ENCODE measurements at regions not wholly inside any gene's neighbourhood (a gene's known extent, or its start where the extent isn't known, plus 50 kb on each side); places are given as distances from the start of the nearest gene placed in this dataset.

DNA sequence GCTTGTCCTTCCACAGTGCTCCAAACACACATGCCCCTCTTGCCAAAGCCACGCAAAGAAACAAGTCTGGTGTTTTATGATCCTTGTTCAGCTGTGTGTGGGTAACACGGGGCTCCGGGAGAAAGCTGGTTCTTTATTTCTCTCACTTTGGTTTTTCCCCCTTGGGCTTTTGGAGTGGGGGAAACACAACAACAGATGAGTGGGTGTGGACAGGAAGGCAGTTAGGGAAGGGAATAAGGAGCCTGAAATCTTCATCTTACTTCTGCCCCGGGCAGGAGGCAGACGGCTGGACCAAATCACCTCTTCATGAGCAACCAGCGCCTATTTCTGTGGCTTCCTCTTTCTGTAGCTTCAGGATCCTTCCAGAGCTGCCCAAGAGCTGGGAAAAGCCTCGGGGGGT, 218.5 kb downstream of the PHETA1 start:
- TF ChIP-seq POLR2AphosphoS5 (IDR thresholded peaks at IDR 0.05), result no peak
- no peak for DNase-seq (ENCODE audit: low spot score in 2 of 2)
- H3K4me3 ChIP-seq, result no peak overlapping the region
- H3K27me3 ChIP-seq, result peaks cover 39% of the 10 kb centered on the region
- H3K27ac ChIP-seq, result no peak overlapping the region
- 8% methylated on average over 6 of the region's 7 CpGs for WGBS
- H3K9me3 ChIP-seq, result no peaks in the 10 kb centered on the region
- H3K36me3 ChIP-seq, result no peaks in the 10 kb centered on the region
- H3K4me1 ChIP-seq, result no peaks in the 10 kb centered on the region

DNA sequence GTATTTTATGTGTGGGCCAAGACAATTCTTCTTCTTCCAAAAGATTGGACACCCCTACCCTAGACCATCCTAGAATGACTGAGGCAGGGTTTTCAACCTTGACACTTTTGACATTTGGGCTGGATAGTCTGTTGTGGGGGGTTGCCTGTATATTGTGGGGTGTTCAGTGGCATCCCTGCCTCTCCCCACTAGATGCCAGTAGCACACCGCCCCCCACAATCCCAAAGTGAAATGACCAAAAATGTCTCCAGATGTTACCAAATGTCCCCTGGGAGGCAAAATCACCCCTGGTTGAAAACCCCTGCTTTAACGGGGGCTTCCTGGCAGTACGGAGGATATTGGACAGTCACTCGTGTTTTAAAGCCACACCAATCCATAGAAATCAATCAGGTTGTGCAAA, 219.6 kb downstream of the PHETA1 start:
- Histone ChIP-seq H3K27me3 (peaks cover 38% of the 10 kb centered on the region), H3K4me3 (no peak overlapping the region), H3K9me3 (no peaks in the 10 kb centered on the region), H3K36me3 (no peaks in the 10 kb centered on the region), H3K4me1 (no peaks in the 10 kb centered on the region), H3K27ac (no peak overlapping the region)
- no peak for DNase-seq (ENCODE audit: low spot score in 2 of 2)
- WGBS, result 69% methylated on average over 4 of the region's 4 CpGs
- TF ChIP-seq EP300 (IDR thresholded peaks at IDR 0.05) (no peak), POLR2A (IDR thresholded peaks at IDR 0.05) (no peak)
- TF ChIP-seq, protein P1, sequence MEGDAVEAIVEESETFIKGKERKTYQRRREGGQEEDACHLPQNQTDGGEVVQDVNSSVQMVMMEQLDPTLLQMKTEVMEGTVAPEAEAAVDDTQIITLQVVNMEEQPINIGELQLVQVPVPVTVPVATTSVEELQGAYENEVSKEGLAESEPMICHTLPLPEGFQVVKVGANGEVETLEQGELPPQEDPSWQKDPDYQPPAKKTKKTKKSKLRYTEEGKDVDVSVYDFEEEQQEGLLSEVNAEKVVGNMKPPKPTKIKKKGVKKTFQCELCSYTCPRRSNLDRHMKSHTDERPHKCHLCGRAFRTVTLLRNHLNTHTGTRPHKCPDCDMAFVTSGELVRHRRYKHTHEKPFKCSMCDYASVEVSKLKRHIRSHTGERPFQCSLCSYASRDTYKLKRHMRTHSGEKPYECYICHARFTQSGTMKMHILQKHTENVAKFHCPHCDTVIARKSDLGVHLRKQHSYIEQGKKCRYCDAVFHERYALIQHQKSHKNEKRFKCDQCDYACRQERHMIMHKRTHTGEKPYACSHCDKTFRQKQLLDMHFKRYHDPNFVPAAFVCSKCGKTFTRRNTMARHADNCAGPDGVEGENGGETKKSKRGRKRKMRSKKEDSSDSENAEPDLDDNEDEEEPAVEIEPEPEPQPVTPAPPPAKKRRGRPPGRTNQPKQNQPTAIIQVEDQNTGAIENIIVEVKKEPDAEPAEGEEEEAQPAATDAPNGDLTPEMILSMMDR (IDR thresholded peaks at IDR 0.05), result no peak

DNA sequence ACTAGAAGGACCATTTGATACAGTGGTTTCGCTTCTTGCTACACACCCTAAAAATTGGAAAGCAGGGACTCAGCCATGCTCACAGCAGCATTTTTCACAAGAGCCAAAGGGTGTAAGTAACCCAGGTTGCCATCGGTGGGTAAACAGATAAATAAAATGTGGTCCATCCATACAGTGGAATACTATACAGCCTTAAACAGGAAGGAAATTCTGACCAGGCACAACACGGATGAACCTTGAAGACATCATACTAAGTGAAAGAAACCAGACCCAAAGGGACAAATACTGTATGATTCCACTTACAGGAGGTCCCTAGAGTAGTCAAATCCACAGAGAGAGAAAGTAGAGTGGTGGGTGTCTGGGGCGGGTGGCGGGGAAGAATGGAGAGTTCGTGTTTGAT, 220.9 kb downstream of the PHETA1 start:
- no peaks in the 10 kb centered on the region for H3K36me3 ChIP-seq
- no peak for DNase-seq (ENCODE audit: low spot score in 2 of 2)

DNA sequence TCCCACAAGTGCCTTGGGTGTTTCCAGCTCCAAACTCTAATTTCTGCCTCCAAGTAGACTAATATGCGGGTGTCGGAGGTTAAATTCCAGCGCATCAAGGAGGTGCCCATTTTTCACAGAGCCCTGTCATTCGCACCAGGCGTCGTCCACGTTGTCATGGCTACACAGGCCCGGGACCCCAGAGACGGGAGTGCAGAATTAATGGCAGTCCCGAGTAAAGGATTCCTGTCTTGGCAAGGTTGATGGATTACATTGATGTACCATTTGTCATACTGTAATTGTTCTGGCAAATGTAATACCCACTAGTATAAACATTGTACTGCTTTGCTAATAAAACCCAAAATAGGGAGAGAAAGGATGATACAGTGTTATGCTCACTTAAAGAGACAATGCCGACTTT, 222.9 kb upstream of the MYL2 start:
- 41% methylated on average over 11 of the region's 11 CpGs for WGBS
- Histone ChIP-seq H3K27me3 (peaks cover 55% of the 10 kb centered on the region), H3K4me1 (no peaks in the 10 kb centered on the region), H3K36me3 (no peaks in the 10 kb centered on the region), H3K9me3 (no peaks in the 10 kb centered on the region), H3K4me3 (no peak overlapping the region), H3K27ac (no peak overlapping the region)
- TF ChIP-seq POLR2AphosphoS5 (IDR thresholded peaks at IDR 0.05), result no peak
- no peak for TF ChIP-seq POLR2A (IDR thresholded peaks at IDR 0.05)
- TF ChIP-seq EP300 (IDR thresholded peaks at IDR 0.05), result no peak
- TF ChIP-seq, protein P1 (IDR thresholded peaks at IDR 0.05), result no peak
- DNase-seq (ENCODE audit: low spot score in 2 of 2), result no peak

More for the DNA sequence above, 220.9 kb downstream of the PHETA1 start:
- WGBS, result 95% methylated on average over 6 of the region's 6 CpGs
- H3K27ac ChIP-seq, result no peak overlapping the region
- H3K4me1 ChIP-seq, result no peaks in the 10 kb centered on the region
- H3K9me3 ChIP-seq, result no peaks in the 10 kb centered on the region
- TF ChIP-seq EP300 (IDR thresholded peaks at IDR 0.05), result no peak
- TF ChIP-seq, protein P1 (IDR thresholded peaks at IDR 0.05), result no peak
- peaks cover 41% of the 10 kb centered on the region for H3K27me3 ChIP-seq
- no peak overlapping the region for H3K4me3 ChIP-seq

DNA sequence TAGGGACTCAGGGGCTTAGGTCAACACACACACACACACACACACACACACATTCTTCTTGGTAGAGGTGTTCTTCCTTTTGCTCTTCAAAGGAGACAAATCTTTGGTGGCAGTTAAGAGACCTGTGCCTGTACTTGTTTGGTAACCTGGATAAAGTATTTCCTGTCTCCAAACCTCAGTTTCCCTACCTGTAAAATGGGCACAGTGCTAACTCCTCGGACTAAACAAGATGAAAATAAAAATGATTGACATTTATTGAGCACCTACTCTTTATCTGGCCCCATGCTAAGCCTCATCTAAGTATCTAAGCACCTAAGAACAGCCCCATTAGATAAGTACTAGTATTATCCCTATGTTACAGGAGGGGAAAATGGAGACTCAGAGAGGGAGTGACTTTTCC, 220.8 kb upstream of the MYL2 start:
- Histone ChIP-seq H3K4me3 (no peak overlapping the region), H3K27me3 (peaks cover 49% of the 10 kb centered on the region), H3K27ac (no peak overlapping the region), H3K9me3 (no peaks in the 10 kb centered on the region), H3K4me1 (no peaks in the 10 kb centered on the region), H3K36me3 (no peaks in the 10 kb centered on the region)
- TF ChIP-seq EP300 (IDR thresholded peaks at IDR 0.05) (no peak), POLR2A (IDR thresholded peaks at IDR 0.05) (no peak), POLR2AphosphoS5 (IDR thresholded peaks at IDR 0.05) (no peak)
- TF ChIP-seq, protein P1 (IDR thresholded peaks at IDR 0.05), result no peak
- 75% methylated on average over 1 of the region's 1 CpG for WGBS
- no peak for DNase-seq (ENCODE audit: low spot score in 2 of 2)

DNA sequence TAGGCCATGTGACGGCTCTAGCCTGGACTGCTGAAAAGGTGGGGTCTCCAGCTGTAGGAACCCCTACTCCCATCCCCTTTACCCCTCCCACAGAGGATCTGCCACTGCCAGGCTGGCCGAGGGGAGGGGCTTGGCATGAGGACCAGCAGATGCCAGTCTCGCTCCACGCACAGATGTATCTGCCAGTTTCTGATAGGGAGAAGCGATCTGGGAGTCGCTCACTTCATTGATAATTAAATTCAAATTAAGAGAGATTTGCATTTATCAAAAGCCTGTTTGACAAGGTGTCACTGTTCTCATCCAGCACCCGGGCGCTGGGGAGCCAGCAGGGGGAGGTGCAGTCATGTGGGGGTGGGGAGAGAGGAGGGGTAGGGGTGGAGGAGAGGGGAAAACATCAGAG, 217.6 kb upstream of the MYL2 start:
- H3K36me3 ChIP-seq, result no peaks in the 10 kb centered on the region
- WGBS, result 49% methylated on average over 5 of the region's 8 CpGs
- TF ChIP-seq EP300 (IDR thresholded peaks at IDR 0.05) (no peak), POLR2AphosphoS5 (IDR thresholded peaks at IDR 0.05) (no peak), POLR2A (IDR thresholded peaks at IDR 0.05) (no peak)
- TF ChIP-seq, protein P1 (IDR thresholded peaks at IDR 0.05), result no peak

More for the DNA sequence above, 217.6 kb upstream of the MYL2 start:
- Histone ChIP-seq H3K9me3 (no peaks in the 10 kb centered on the region), H3K4me3 (no peak overlapping the region), H3K27ac (no peak overlapping the region), H3K4me1 (no peaks in the 10 kb centered on the region), H3K27me3 (peaks cover 30% of the 10 kb centered on the region)
- no peak for DNase-seq (ENCODE audit: low spot score in 2 of 2)
